K562 (cell line): ENCODE measurements at regions not wholly inside any gene's neighbourhood (a gene's known extent, or its start where the extent isn't known, plus 50 kb on each side); places are given as distances from the start of the nearest gene placed in this dataset.

Experiments used
- ATAC-seq: fragments of 200-7000 bp; cut with Tn5 transposase; 3 replicates; pipeline ENCODE4 v1.9.1; 2020; ENCODE audit warnings: moderate library complexity
- BruUV-seq: library from RNA; stranded (reverse); fragments of 400-500 nt; replicated peaks from 2 replicates; lab custom pipeline; 2021; lab: Mats Ljungman, UMichigan
- CTCF ChIA-PET: fragments of 300-600 bp; formaldehyde crosslinking; extraction: SDS; loops from one replicate; lab custom pipeline; 2021; ENCODE audit warnings: low intra/inter-chr PET ratio; lab: Yijun Ruan, JAX
- POLR2A ChIA-PET: fragments of 300-600, 350-650 bp; sonication (Branson Sonifier 250); formaldehyde crosslinking; extraction: SDS; loops from one replicate; lab custom pipeline; 2021; ENCODE audit warnings: antibody characterized with exemption, inconsistent platforms; lab: Yijun Ruan, JAX
- DNase-seq, 4 experiments: peaks; one replicate each; pipeline versions ENCODE4 v3.0.0 to v3.0.0-alpha.2; 2011 to 2018; ENCODE audit warnings: low spot score in 3 of 4, mixed read lengths in 3 of 4; ENCODE audit errors: extremely low read depth in 1 of 4
- FAIRE-seq: peaks from 2 replicates; lab custom pipeline; 2011; peaks lifted over from hg19 to GRCh38; lab: Jason Lieb, UNC
- H2AFZ ChIP-seq: 2 replicates; pipeline ENCODE4 v1.6.0; 2011; ENCODE audit warnings: low read depth, low read length, control low read depth, inconsistent platforms
- H3K27ac ChIP-seq: fragments of 200-600 bp; 3 replicates; pipeline ENCODE4 v1.8.0; 2011; ENCODE audit warnings: low read depth, mild to moderate bottlenecking, control low read depth, inconsistent platforms, low read length, moderate library complexity, mixed read lengths; ENCODE audit errors: extremely low read depth
- H3K27me3 ChIP-seq, 2 experiments: fragments of 300-600 bp in 1 of 2; 2 replicates in 1 of 2; 3 replicates in 1 of 2; pipeline versions ENCODE4 v1.6.0 to v1.8.0; 2011; ENCODE audit warnings: inconsistent platforms in 2 of 2, low read length in 2 of 2, mild to moderate bottlenecking in 1 of 2, mixed read lengths in 1 of 2, moderate library complexity in 1 of 2; ENCODE audit not compliant: control insufficient read depth in 2 of 2, insufficient read depth in 2 of 2
- H3K36me3 ChIP-seq: fragments of 300-600 bp; 3 replicates; pipeline ENCODE4 v1.8.0; 2011; ENCODE audit warnings: mild to moderate bottlenecking, low read length, inconsistent platforms; ENCODE audit not compliant: control insufficient read depth, insufficient read depth
- H3K4me1 ChIP-seq, 2 experiments: fragments of 200-600 bp in 1 of 2; replicated peaks in 1 of 2; 2 replicates in 1 of 2; 3 replicates in 1 of 2; pipeline versions ENCODE4 v1.5.1 to v1.8.0; 2011; ENCODE audit warnings: inconsistent platforms in 2 of 2, low read length in 2 of 2, mild to moderate bottlenecking in 1 of 2, mixed read lengths in 1 of 2, moderate library complexity in 1 of 2; ENCODE audit not compliant: control insufficient read depth in 2 of 2, insufficient read depth in 2 of 2
- H3K4me2 ChIP-seq: 2 replicates; pipeline ENCODE4 v1.6.1; 2011; ENCODE audit warnings: low read length, control low read depth, inconsistent platforms, mixed read lengths; ENCODE audit not compliant: insufficient read depth
- H3K4me3 ChIP-seq: fragments of 200-600 bp; sonication (generic), shearing (Covaris generic); 2 replicates; pipeline ENCODE4 v1.5.1; 2016; ENCODE audit warnings: control low read depth, inconsistent platforms
- H3K79me2 ChIP-seq: fragments of 200-600 bp; 3 replicates; pipeline ENCODE4 v1.8.0; 2011; ENCODE audit warnings: low read length, inconsistent platforms; ENCODE audit not compliant: control insufficient read depth, insufficient read depth
- H3K9ac ChIP-seq, 2 experiments: 2 replicates each; pipeline versions ENCODE4 v1.6.0 to v1.6.1; 2011; ENCODE audit warnings: low read depth in 2 of 2, low read length in 2 of 2, control low read depth in 1 of 2, inconsistent platforms in 1 of 2, mild to moderate bottlenecking in 1 of 2, mixed read lengths in 1 of 2; ENCODE audit not compliant: insufficient read depth in 1 of 2
- H3K9me1 ChIP-seq: one replicate; pipeline ENCODE4 v1.6.0; 2011; ENCODE audit warnings: inconsistent platforms, mild to moderate bottlenecking, low read length, moderate library complexity; ENCODE audit not compliant: control insufficient read depth, insufficient read depth
- H3K9me3 ChIP-seq: replicated peaks from 2 replicates; pipeline ENCODE4 v1.5.1; 2011; ENCODE audit warnings: low read depth, low read length, inconsistent platforms; ENCODE audit not compliant: control insufficient read depth, insufficient read depth
- H4K20me1 ChIP-seq: replicated peaks from 2 replicates; pipeline ENCODE4 v1.6.1; 2011; ENCODE audit warnings: low read length, inconsistent platforms, mixed read lengths; ENCODE audit not compliant: control insufficient read depth, insufficient read depth
- ARHGAP35 ChIP-seq: fragments of 450-650 bp; IDR thresholded peaks from 2 replicates; pipeline ENCODE4 v1.6.1; 2018; ENCODE audit not compliant: partially characterized antibody
- ELF1 ChIP-seq: fragments of 200-800 bp; sonication (Bioruptor generic); IDR thresholded peaks from 2 replicates; pipeline ENCODE4 v1.6.1; 2016; ENCODE audit warnings: missing genetic modification characterization, missing compliant biosample characterization
- GABPB2 ChIP-seq: fragments of 250-450 bp; sonication (Bioruptor Pico); conservative IDR thresholded peaks from 2 replicates; pipeline ENCODE4 v1.5.1; 2021; ENCODE audit warnings: mild to moderate bottlenecking
- GTF2E2 ChIP-seq: fragments of 200-800 bp; sonication (Bioruptor generic); IDR thresholded peaks from 2 replicates; pipeline ENCODE4 v1.6.1; 2016; ENCODE audit warnings: missing genetic modification characterization, missing compliant biosample characterization
- HNRNPL ChIP-seq: fragments of 200-400 bp; formaldehyde crosslinking; IDR thresholded peaks from 2 replicates; pipeline ENCODE4 v1.6.1; 2017; ENCODE audit warnings: low read depth, mild to moderate bottlenecking, low read length
- JUND ChIP-seq, 2 experiments: IDR thresholded peaks; 2 replicates in 1 of 2; 3 replicates in 1 of 2; pipeline ENCODE4 v1.6.1; 2011; ENCODE audit warnings: borderline replicate concordance in 2 of 2, low read depth in 2 of 2, low read length in 2 of 2, improper control_type of control experiment in 1 of 2, missing biosample characterization in 1 of 2, missing genetic modification characterization in 1 of 2, missing genetic modification reagents in 1 of 2
- NFYB ChIP-seq: IDR thresholded peaks from 2 replicates; pipeline ENCODE4 v1.6.1; 2011; ENCODE audit warnings: mild to moderate bottlenecking, moderate library complexity; ENCODE audit not compliant: insufficient read length; ENCODE audit errors: extremely low read depth
- NR4A1 ChIP-seq, 2 experiments: fragments of 250-450 bp in 1 of 2; fragments of 450-650 bp in 1 of 2; sonication (Bioruptor Pico) in 1 of 2; IDR thresholded peaks; 2 replicates each; pipeline versions ENCODE4 v1.4.0 to v1.6.1; 2016 to 2020; ENCODE audit warnings: mild to moderate bottlenecking in 2 of 2, missing compliant biosample characterization in 1 of 2, missing genetic modification characterization in 1 of 2, moderate library complexity in 1 of 2
- RAD21 ChIP-seq, 2 experiments: fragments of 250-450 bp in 1 of 2; fragments of 450-650 bp in 1 of 2; sonication (Bioruptor Pico) in 1 of 2; formaldehyde crosslinking in 1 of 2; IDR thresholded peaks in 1 of 2; conservative IDR thresholded peaks in 1 of 2; 2 replicates each; pipeline versions ENCODE4 v1.4.0 to v1.8.0; 2020 to 2022; ENCODE audit warnings: mild to moderate bottlenecking in 2 of 2, moderate library complexity in 1 of 2
- SAFB2 ChIP-seq: fragments of 200-400 bp; formaldehyde crosslinking; IDR thresholded peaks from 2 replicates; pipeline ENCODE4 v1.6.1; 2018; ENCODE audit warnings: borderline replicate concordance, low read length, low read depth, moderate library complexity; ENCODE audit not compliant: severe bottlenecking
- SMARCA5 ChIP-seq: fragments of 450-650 bp; IDR thresholded peaks from 2 replicates; pipeline ENCODE4 v1.6.1; 2016
- SPI1 ChIP-seq: IDR thresholded peaks from 2 replicates; pipeline ENCODE4 v1.6.1; 2011; ENCODE audit warnings: low read depth, low read length, control low read depth, borderline replicate concordance
- TAF15 ChIP-seq: fragments of 200-400 bp; formaldehyde crosslinking; IDR thresholded peaks from 2 replicates; pipeline ENCODE4 v1.6.1; 2017; ENCODE audit warnings: mild to moderate bottlenecking, low read depth, low read length, moderate library complexity
- TCF7L2 ChIP-seq: fragments of 150-350 bp; IDR thresholded peaks from 2 replicates; pipeline ENCODE4 v1.6.1; 2016; ENCODE audit warnings: low read depth, mild to moderate bottlenecking, low read length, moderate library complexity
- XRCC3 ChIP-seq: fragments of 450-650 bp; IDR thresholded peaks from 2 replicates; pipeline ENCODE4 v1.6.1; 2017; ENCODE audit warnings: mild to moderate bottlenecking, moderate library complexity
- ZNF12 ChIP-seq: sonication (generic); formaldehyde crosslinking; IDR thresholded peaks from 2 replicates; pipeline ENCODE4 v1.4.0; 2020; ENCODE audit warnings: mild to moderate bottlenecking, missing genetic modification reagents
- ZNF449 ChIP-seq: fragments of 250-450 bp; sonication (Bioruptor Pico); IDR thresholded peaks from 2 replicates; pipeline ENCODE4 v1.8.0; 2022; ENCODE audit warnings: moderate library complexity, mild to moderate bottlenecking, inconsistent platforms
- ZNF507 ChIP-seq: conservative IDR thresholded peaks from 2 replicates; pipeline ENCODE4 v1.6.1; 2017; ENCODE audit warnings: missing genetic modification characterization, missing compliant biosample characterization
- WGBS: fragments of 100-300 bp; shearing (Covaris generic); methylation state at CpG from one replicate; pipeline ENCODE4 v1.1.6; 2016; ENCODE audit warnings: low coverage, mixed read lengths; ENCODE audit not compliant: insufficient coverage; ENCODE audit errors: missing lambda C conversion rate; 5-methylcytosine and 5-hydroxymethylcytosine counted together
- in situ Hi-C: fragments of 300-500 bp; cut with MboI; formaldehyde crosslinking; loops from 4 replicates; pipeline ENCODE4 v1.15.0; 2018; ENCODE audit warnings: inconsistent platforms, mixed read lengths
- intact Hi-C: fragments of 100-400 bp; cut with micrococcal nuclease; formaldehyde crosslinking; loops from 2 replicates; pipeline ENCODE4 v1.14.2; 2022

- no peaks in the 10 kb centered on the region for H3K79me2 ChIP-seq
- no peak for DNase-seq
- no peak overlapping the region for H3K9ac ChIP-seq
- no peak overlapping the region for H2AFZ ChIP-seq
- no peak for TF ChIP-seq SPI1
- TF ChIP-seq SMARCA5 = no peak
- no peak for TF ChIP-seq ZNF12 (CRISPR knock-in tag)
- TF ChIP-seq RAD21 (CRISPR knock-in tag; conservative IDR thresholded peaks at IDR 0.05 in 1 of 2, IDR thresholded peaks at IDR 0.05 in 1 of 2) = no peak
- TF ChIP-seq ZNF507 = no peak
- no peak for TF ChIP-seq SAFB2
- TF ChIP-seq GABPB2 (CRISPR knock-in tag) = no peak
- no peak for TF ChIP-seq TAF15
- TF ChIP-seq NR4A1 (CRISPR knock-in tag; IDR thresholded peaks at IDR 0.05) = no peak
- TF ChIP-seq NR4A1 (tag; IDR thresholded peaks at IDR 0.05) = no peak
- TF ChIP-seq GTF2E2 = no peak
- no peak for TF ChIP-seq ARHGAP35
- no peak for TF ChIP-seq TCF7L2
- TF ChIP-seq ZNF449 = no peak
- TF ChIP-seq HNRNPL = no peak
- TF ChIP-seq NFYB = no peak
- TF ChIP-seq JUND (IDR thresholded peaks at IDR 0.05; ENCODE audit: borderline replicate concordance, low read depth, low read length) = no peak
- TF ChIP-seq JUND (tag; IDR thresholded peaks at IDR 0.05; ENCODE audit: borderline replicate concordance, low read depth, low read length) = no peak
- no peak for TF ChIP-seq ELF1 (tag)
- no peak for TF ChIP-seq XRCC3
- 0% methylated on average over 10 of the region's 10 CpGs for WGBS
- H3K36me3 ChIP-seq = no peaks in the 10 kb centered on the region
- H3K27ac ChIP-seq = no peak overlapping the region
- peaks cover 0 to 6% of the 10 kb centered on the region in 2 experiments; a peak in 2 of 5 replicates for H3K4me1 ChIP-seq
- POLR2A ChIA-PET = interaction anchor here (0.7 kb wide), 1 partner anchor 147 kb away, joined by 3 read pairs; no protein-coding TSS in a partner anchor
- ATAC-seq = no peak
- H3K9me1 ChIP-seq = no peaks in the 10 kb centered on the region
- CTCF ChIA-PET = no interaction called here
- intact Hi-C loops (no loop called here), in situ Hi-C loops (no loop called here)
- no peak for FAIRE-seq
- peaks cover 14% of the 10 kb centered on the region for H4K20me1 ChIP-seq
- no peak overlapping the region for H3K4me3 ChIP-seq
- H3K4me2 ChIP-seq = no peak overlapping the region
- BruUV-seq = no TSS peak
- peaks cover 0 to 32% of the 10 kb centered on the region in 2 experiments; a peak in 2 of 5 replicates for H3K27me3 ChIP-seq
- H3K9me3 ChIP-seq = no peaks in the 10 kb centered on the region
Observed at GRCh38 chr17:79148584-79148983, 74.0 kb downstream of the ENGASE start.
